ENCODE measurements at regions not wholly inside any gene's neighbourhood (a gene's known extent, or its start where the extent isn't known, plus 50 kb on each side); places are given as distances from the start of the nearest gene placed in this dataset.

DNA sequence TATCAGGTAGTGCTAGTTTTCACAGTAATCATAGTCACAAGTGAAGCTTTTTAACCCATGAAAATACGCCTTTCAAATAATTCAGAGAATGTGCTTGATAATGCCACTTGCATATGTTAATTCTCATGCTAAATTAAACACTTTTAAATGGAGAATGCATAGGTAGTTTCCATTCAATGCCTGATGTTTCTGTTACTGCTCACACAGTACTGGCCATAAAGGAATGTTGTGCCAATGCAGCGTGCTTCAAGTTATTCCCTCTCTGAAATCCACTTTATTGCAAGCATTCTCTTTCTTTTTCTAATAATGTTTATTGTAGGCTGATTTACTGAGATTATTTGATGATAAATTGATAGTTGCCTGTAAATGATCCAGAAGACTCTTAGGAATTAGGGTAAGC lies 513.0 kb upstream of the KLF12 start:
- H3K4me3 Mint-ChIP-seq = no peak overlapping the region
- Histone ChIP-seq H2AFZ (replicated peaks) (no peak overlapping the region), H3K9ac (no peak overlapping the region), H4K20me1 (ENCODE audit: low read depth) (no peaks in the 10 kb centered on the region), H3K27me3 (no peaks in the 10 kb centered on the region), H3F3A (ENCODE audit: low read depth) (no peaks in the 10 kb centered on the region), H3K9me3 (ENCODE audit: low read depth) (no peaks in the 10 kb centered on the region), H3K27ac (no peak overlapping the region), H3K4me1 (peaks cover 5% of the 10 kb centered on the region), H3K4me3 (no peak overlapping the region), H3K79me2 (ENCODE audit: low read depth) (no peaks in the 10 kb centered on the region), H3K4me2 (no peak overlapping the region), H3K36me3 (no peaks in the 10 kb centered on the region)
- H3K36me3 Mint-ChIP-seq = no peaks in the 10 kb centered on the region
- DNase-seq (ENCODE audit: low spot score) = no peak
- no peak overlapping the region for H3K27ac Mint-ChIP-seq
- no peaks in the 10 kb centered on the region for H3K27me3 Mint-ChIP-seq (ENCODE audit: insufficient read depth, low read depth)
- H3K9me3 Mint-ChIP-seq = no peaks in the 10 kb centered on the region
- TF ChIP-seq EZH2phosphoT487 (IDR thresholded peaks at IDR 0.05) = no peak
- TF ChIP-seq EZH2 (IDR thresholded peaks at IDR 0.05) = no peak
- TF ChIP-seq, protein P1, sequence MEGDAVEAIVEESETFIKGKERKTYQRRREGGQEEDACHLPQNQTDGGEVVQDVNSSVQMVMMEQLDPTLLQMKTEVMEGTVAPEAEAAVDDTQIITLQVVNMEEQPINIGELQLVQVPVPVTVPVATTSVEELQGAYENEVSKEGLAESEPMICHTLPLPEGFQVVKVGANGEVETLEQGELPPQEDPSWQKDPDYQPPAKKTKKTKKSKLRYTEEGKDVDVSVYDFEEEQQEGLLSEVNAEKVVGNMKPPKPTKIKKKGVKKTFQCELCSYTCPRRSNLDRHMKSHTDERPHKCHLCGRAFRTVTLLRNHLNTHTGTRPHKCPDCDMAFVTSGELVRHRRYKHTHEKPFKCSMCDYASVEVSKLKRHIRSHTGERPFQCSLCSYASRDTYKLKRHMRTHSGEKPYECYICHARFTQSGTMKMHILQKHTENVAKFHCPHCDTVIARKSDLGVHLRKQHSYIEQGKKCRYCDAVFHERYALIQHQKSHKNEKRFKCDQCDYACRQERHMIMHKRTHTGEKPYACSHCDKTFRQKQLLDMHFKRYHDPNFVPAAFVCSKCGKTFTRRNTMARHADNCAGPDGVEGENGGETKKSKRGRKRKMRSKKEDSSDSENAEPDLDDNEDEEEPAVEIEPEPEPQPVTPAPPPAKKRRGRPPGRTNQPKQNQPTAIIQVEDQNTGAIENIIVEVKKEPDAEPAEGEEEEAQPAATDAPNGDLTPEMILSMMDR (IDR thresholded peaks at IDR 0.05) = no peak
- H3K4me1 Mint-ChIP-seq = peaks cover 5% of the 10 kb centered on the region

DNA sequence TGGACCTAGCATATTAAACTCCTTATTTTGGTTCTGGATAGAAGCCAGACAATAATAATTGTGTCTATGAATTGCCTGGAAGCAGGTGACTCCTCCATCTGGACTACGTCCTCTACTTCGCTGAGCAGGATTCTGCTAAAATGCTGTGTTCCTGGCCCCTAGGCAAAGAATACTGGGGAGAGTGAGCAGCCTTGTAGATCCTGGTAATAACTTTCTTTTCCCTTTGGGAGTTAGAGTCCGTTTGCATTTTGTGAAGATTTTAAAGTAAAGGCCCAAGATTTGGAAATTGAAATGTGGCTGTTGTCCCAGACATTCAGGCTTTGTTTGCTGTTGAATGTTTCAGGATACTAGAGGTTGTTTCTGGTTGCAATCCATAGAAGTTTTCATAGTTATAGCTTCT lies 511.9 kb upstream of the KLF12 start:
- TF ChIP-seq, protein P1 (IDR thresholded peaks at IDR 0.05) = no peak
- TF ChIP-seq EZH2phosphoT487 (IDR thresholded peaks at IDR 0.05) = no peak
- no peak for TF ChIP-seq EZH2 (IDR thresholded peaks at IDR 0.05)

DNA sequence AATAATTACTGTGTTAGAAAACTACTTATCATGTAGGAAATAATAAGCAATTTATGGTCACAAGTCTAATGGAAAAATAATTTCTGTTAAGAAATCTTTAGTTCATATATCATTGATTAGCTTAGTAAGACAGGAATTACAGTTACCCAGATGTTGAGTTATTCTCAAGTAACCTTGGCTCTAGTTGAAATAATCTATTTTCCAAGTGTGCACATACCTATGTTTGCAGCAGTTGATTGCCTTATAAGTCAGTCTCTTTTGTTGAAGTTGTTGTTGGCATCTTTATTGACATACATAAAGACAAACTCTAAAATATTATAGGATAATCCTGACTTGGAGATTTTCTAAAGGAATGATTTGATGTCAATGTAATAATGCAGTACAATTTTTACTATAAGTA lies 511.4 kb upstream of the KLF12 start:
- Histone ChIP-seq H3K79me2 (ENCODE audit: low read depth) (no peaks in the 10 kb centered on the region), H4K20me1 (ENCODE audit: low read depth) (no peaks in the 10 kb centered on the region), H3K4me3 (no peak overlapping the region), H2AFZ (replicated peaks) (no peak overlapping the region), H3K27ac (no peak overlapping the region), H3K9ac (no peak overlapping the region), H3K4me1 (peaks cover 5% of the 10 kb centered on the region), H3K36me3 (no peaks in the 10 kb centered on the region), H3F3A (ENCODE audit: low read depth) (no peaks in the 10 kb centered on the region), H3K27me3 (no peaks in the 10 kb centered on the region), H3K9me3 (ENCODE audit: low read depth) (no peaks in the 10 kb centered on the region), H3K4me2 (no peak overlapping the region)
- Mint-ChIP-seq H3K27ac (no peak overlapping the region), H3K4me1 (peaks cover 1% of the 10 kb centered on the region), H3K27me3 (ENCODE audit: insufficient read depth, low read depth) (no peaks in the 10 kb centered on the region), H3K36me3 (no peaks in the 10 kb centered on the region), H3K4me3 (no peak overlapping the region), H3K9me3 (no peaks in the 10 kb centered on the region)
- DNase-seq (ENCODE audit: low spot score) = no peak
- no peak for TF ChIP-seq EZH2phosphoT487 (IDR thresholded peaks at IDR 0.05)
- TF ChIP-seq, protein P1 (IDR thresholded peaks at IDR 0.05) = no peak
- TF ChIP-seq EZH2 (IDR thresholded peaks at IDR 0.05) = no peak

More for the DNA sequence above, 511.9 kb upstream of the KLF12 start:
- no peak overlapping the region for H3K4me3 ChIP-seq
- Mint-ChIP-seq H3K9me3 (no peaks in the 10 kb centered on the region), H3K4me1 (peaks cover 5% of the 10 kb centered on the region), H3K4me3 (no peak overlapping the region), H3K27ac (no peak overlapping the region), H3K36me3 (no peaks in the 10 kb centered on the region), H3K27me3 (ENCODE audit: insufficient read depth, low read depth) (no peaks in the 10 kb centered on the region)
- no peaks in the 10 kb centered on the region for H3K79me2 ChIP-seq (ENCODE audit: low read depth)
- H2AFZ ChIP-seq (replicated peaks) = peak overlapping the region; percentile 69
- no peaks in the 10 kb centered on the region for H3K36me3 ChIP-seq
- no peaks in the 10 kb centered on the region for H3K27me3 ChIP-seq
- DNase-seq (ENCODE audit: low spot score) = no peak
- H3K4me2 ChIP-seq = no peak overlapping the region
- no peaks in the 10 kb centered on the region for H3K9me3 ChIP-seq (ENCODE audit: low read depth)
- no peaks in the 10 kb centered on the region for H3F3A ChIP-seq (ENCODE audit: low read depth)
- H3K9ac ChIP-seq = no peak overlapping the region
- no peaks in the 10 kb centered on the region for H4K20me1 ChIP-seq (ENCODE audit: low read depth)
- peaks cover 5% of the 10 kb centered on the region for H3K4me1 ChIP-seq
- H3K27ac ChIP-seq = no peak overlapping the region

Data from neural progenitor cell (in vitro differentiated cells).